Colonic mucosa (tissue), 4 donors: ENCODE measurements at regions not wholly inside any gene's neighbourhood (a gene's known extent, or its start where the extent isn't known, plus 50 kb on each side); places are given as distances from the start of the nearest gene placed in this dataset.
A peak's percentile ranks its signal among the peaks of the same experiment; 100 is the strongest.
"Not testable (repeated sequence)": the region's sequence is repeated elsewhere in the genome, so short reads cannot be mapped to it uniquely, and the experiment has no call there.

Source experiments
- DNase-seq: peaks from one replicate; pipeline ENCODE4 v3.0.0-alpha.2; 2020
- H3K27ac ChIP-seq: fragments of 200-600 bp; one replicate; pipeline ENCODE4 v1.8.0; 2021
- H3K27me3 ChIP-seq: fragments of 200-600 bp; one replicate; pipeline ENCODE4 v1.8.0; 2021
- H3K36me3 ChIP-seq: fragments of 200-600 bp; one replicate; pipeline ENCODE4 v1.8.0; 2021
- H3K4me1 ChIP-seq: fragments of 200-600 bp; one replicate; pipeline ENCODE4 v1.8.0; 2021; ENCODE audit warnings: mild to moderate bottlenecking
- H3K4me3 ChIP-seq: fragments of 200-600 bp; one replicate; pipeline ENCODE4 v1.8.0; 2021
- H3K9ac ChIP-seq, 2 donors: one replicate each; pipeline ENCODE4 v1.7.0; 2013; ENCODE audit warnings: control low read depth in 2 of 2, low read depth in 2 of 2, low read length in 2 of 2
- H3K9me3 ChIP-seq: fragments of 200-600 bp; one replicate; pipeline ENCODE4 v1.8.0; 2021
- intact Hi-C: fragments of 100-400 bp; cut with DNase I; formaldehyde crosslinking; loops from one replicate; pipeline ENCODE4 v1.14.1; 2022
- TF ChIP-seq, protein P1 (sequence below): fragments of 200-600 bp; IDR thresholded peaks from one replicate; pipeline ENCODE4 v1.8.0; 2022; ENCODE audit warnings: antibody characterized with exemption, mild to moderate bottlenecking
- donor health status: healthy.
- donor health status: DM: no; HTN: no; CAD: no.
- donor health status: DM: no; HTN: no; CAD: no.

DNA sequence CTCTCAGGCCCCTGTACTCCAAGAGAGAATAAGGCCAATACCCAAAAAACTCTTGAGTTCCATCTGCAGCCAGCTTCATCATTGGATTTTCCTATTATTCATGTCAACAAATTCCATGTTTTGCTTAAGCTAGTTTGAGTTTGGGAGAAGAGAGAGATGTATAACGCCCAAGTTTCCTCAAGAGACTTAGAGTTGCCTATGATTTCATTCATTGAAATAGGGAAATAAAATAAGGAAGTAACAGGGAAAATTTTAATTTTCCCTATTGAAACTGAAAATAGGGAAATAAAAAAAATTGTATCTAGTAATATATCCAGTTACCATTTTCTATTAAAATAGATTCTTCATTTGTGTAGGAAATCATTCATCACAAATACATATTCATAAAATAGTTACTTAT is 66.5 kb upstream of the SVIL start:
- intact Hi-C loops, result no loop called here
- no peak overlapping the region for H3K27ac ChIP-seq
- no peak overlapping the region for H3K4me3 ChIP-seq
- no peak overlapping the region for H3K9ac ChIP-seq
- TF ChIP-seq, protein P1, sequence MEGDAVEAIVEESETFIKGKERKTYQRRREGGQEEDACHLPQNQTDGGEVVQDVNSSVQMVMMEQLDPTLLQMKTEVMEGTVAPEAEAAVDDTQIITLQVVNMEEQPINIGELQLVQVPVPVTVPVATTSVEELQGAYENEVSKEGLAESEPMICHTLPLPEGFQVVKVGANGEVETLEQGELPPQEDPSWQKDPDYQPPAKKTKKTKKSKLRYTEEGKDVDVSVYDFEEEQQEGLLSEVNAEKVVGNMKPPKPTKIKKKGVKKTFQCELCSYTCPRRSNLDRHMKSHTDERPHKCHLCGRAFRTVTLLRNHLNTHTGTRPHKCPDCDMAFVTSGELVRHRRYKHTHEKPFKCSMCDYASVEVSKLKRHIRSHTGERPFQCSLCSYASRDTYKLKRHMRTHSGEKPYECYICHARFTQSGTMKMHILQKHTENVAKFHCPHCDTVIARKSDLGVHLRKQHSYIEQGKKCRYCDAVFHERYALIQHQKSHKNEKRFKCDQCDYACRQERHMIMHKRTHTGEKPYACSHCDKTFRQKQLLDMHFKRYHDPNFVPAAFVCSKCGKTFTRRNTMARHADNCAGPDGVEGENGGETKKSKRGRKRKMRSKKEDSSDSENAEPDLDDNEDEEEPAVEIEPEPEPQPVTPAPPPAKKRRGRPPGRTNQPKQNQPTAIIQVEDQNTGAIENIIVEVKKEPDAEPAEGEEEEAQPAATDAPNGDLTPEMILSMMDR, result no peak
- no peaks in the 10 kb centered on the region for H3K27me3 ChIP-seq
- no peak for DNase-seq
- H3K36me3 ChIP-seq, result no peaks in the 10 kb centered on the region
- H3K9me3 ChIP-seq, result no peaks in the 10 kb centered on the region
- no peaks in the 10 kb centered on the region for H3K4me1 ChIP-seq

DNA sequence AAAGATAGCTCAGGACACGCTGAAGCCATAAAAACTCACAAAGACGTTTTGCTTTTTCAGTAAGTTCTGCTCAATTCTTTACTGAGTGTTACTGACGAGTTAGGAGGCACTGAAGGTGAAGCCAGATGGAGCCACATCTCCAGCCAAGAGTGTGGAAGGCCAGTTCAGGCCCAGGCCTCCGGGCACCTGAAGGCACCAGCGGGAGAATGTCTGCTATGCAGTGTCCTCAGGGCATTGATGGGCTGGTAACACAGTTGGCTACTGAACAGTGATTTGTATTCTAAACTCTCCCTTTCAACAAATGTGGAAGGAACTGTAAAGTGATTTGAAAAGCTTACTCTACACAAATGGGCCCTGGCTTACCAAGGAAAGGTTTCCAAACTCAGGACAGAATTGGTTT is 64.8 kb upstream of the SVIL start:
- H3K27ac ChIP-seq, result no peak overlapping the region
- intact Hi-C loops, result no loop called here
- H3K4me3 ChIP-seq, result no peak overlapping the region

DNA sequence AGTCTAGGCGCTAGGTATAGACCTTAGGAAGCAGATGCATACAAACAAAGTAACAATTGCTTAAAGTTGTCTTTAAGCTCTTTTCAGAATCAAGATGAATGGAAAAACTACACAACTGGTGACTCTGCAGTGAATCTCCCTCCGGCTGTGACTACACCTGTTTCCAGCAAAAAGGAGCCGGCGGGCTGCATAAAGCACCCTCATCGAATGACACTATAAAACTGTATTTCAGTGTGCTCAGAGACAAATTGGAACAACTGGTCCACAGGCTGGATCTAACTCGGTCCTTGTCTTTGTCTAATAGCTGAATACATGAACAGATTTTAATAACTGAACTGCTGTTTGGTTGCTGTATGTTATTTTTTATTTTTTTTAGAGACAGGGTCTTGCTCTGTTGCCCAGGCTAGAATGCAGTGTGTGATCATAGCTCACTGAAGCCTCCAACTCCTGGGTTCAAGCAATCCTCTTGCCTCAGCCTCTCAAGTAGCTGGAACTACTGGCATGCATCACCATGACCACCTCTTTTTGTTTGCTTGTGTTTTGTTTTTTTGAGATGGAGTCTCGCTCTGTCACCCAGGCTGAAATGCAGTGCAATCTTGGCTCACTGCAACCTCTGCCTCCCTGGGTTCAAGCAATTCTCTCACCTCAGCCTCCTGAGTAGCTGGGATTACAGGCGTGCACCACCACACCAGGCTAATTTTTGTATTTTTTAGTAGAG is 64.2 kb upstream of the SVIL start:
- intact Hi-C loops, result no loop called here
- TF ChIP-seq, protein P1, result no peak
- no peaks in the 10 kb centered on the region for H3K27me3 ChIP-seq
- DNase-seq, result no peak
- no peak overlapping the region for H3K9ac ChIP-seq
- H3K9me3 ChIP-seq, result no peaks in the 10 kb centered on the region
- no peaks in the 10 kb centered on the region for H3K4me1 ChIP-seq
- H3K27ac ChIP-seq, result no peak overlapping the region
- H3K36me3 ChIP-seq, result no peaks in the 10 kb centered on the region
- no peak overlapping the region for H3K4me3 ChIP-seq

More for the DNA sequence above, 64.8 kb upstream of the SVIL start:
- H3K9me3 ChIP-seq, result no peaks in the 10 kb centered on the region
- no peak for DNase-seq
- no peak overlapping the region for H3K9ac ChIP-seq
- H3K36me3 ChIP-seq, result no peaks in the 10 kb centered on the region
- no peaks in the 10 kb centered on the region for H3K4me1 ChIP-seq
- H3K27me3 ChIP-seq, result no peaks in the 10 kb centered on the region
- TF ChIP-seq, protein P1, result no peak

DNA sequence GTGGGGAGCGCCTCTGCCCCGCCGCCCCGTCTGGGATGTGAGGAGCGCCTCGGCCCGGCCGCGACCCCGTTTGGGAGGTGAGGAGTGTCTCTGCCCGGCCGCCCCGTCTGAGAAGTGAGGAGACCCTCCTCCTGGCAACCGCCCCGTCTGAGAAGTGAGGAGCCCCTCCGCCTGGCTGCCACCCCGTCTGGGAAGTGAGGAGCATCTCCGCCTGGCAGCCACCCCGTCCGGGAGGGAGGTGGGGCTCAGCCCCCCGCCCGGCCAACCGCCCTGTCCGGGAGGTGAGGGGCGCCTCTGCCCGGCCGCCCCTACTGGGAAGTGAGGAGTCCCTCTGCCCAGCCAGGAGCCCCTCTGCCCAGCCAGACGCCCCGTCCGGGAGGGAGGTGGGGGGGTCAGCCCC is 61.8 kb upstream of the SVIL start:
- H3K9ac ChIP-seq, H3K36me3 ChIP-seq, H3K9me3 ChIP-seq, intact Hi-C loops, H3K27me3 ChIP-seq, H3K4me1 ChIP-seq, H3K4me3 ChIP-seq, DNase-seq, H3K27ac ChIP-seq: not testable (repeated sequence)

DNA sequence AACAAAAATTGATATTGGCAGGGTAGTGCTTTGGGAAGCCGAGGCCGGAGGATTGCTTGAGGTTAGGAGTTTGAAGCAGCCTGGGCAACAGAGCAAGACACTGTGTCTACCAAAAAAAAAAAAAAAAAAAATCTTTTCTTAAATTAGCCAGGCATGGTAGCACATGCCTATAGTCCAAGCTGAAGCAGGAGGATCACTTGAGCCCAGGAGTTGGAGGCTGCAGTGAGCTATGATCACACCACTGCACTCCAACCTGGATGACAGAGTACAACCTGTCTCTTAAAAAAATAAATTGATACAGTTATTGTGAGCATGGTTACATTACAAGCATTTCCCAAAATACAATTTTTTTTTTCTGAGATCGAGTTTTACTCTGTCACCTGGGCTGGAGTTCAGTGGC is 59.4 kb upstream of the SVIL start:
- H3K36me3 ChIP-seq, result no peaks in the 10 kb centered on the region
- DNase-seq, result no peak
- intact Hi-C loops, result no loop called here
- TF ChIP-seq, protein P1, result no peak
- no peak overlapping the region for H3K27ac ChIP-seq
- H3K9ac ChIP-seq, result no peak overlapping the region
- no peaks in the 10 kb centered on the region for H3K9me3 ChIP-seq
- no peak overlapping the region for H3K4me3 ChIP-seq
- H3K27me3 ChIP-seq, result no peaks in the 10 kb centered on the region
- no peaks in the 10 kb centered on the region for H3K4me1 ChIP-seq

DNA sequence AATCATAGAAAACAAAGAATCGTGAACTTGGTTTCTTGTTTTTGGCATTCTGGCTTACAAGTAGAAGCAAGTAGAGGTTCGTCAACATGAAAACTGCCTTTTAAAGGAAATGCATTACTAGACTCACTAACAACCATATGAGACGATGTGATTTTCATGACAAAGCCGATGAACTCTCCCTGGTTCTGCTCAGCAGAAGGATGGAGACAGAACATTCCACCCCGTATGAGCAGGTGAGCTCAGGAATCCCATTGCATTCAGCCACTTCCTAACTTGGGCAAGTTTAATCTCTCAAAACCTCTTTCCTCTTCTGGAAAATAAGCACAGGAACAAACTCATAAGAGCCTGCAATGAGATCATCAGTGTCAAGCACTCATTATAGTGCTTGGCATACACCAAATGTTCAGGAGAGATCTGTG is 57.4 kb upstream of the SVIL start:
- Histone ChIP-seq H3K27me3 (no peaks in the 10 kb centered on the region), H3K4me1 (peaks cover 4% of the 10 kb centered on the region), H3K9me3 (no peaks in the 10 kb centered on the region), H3K36me3 (no peaks in the 10 kb centered on the region), H3K4me3 (no peak overlapping the region), H3K27ac (peak overlapping the region; percentile 34), H3K9ac (no peak overlapping the region)
- no peak for DNase-seq
- TF ChIP-seq, protein P1, result no peak
- intact Hi-C loops, result no loop called here
